Osteocyte (in vitro differentiated cells): ENCODE measurements at regions not wholly inside any gene's neighbourhood (a gene's known extent, or its start where the extent isn't known, plus 50 kb on each side); places are given as distances from the start of the nearest gene placed in this dataset.

Source experiments
- DNase-seq: peaks from one replicate; pipeline ENCODE4 v3.0.0; 2021; ENCODE audit warnings: mixed read lengths; ENCODE audit not compliant: unreplicated experiment; ENCODE audit errors: extremely low spot score
- H3K27ac Mint-ChIP-seq: one replicate; pipeline ENCODE4 v1.8.0; 2021; ENCODE audit warnings: mild to moderate bottlenecking, mixed read lengths; ENCODE audit not compliant: unreplicated experiment
- H3K27me3 Mint-ChIP-seq: one replicate; pipeline ENCODE4 v1.8.0; 2021; ENCODE audit warnings: mixed read lengths; ENCODE audit not compliant: unreplicated experiment
- H3K36me3 Mint-ChIP-seq: one replicate; pipeline ENCODE4 v1.8.0; 2021; ENCODE audit warnings: mixed read lengths; ENCODE audit not compliant: unreplicated experiment
- H3K4me1 Mint-ChIP-seq: one replicate; pipeline ENCODE4 v1.8.0; 2021; ENCODE audit warnings: mixed read lengths; ENCODE audit not compliant: unreplicated experiment
- H3K4me3 Mint-ChIP-seq: one replicate; pipeline ENCODE4 v1.8.0; 2021; ENCODE audit warnings: mild to moderate bottlenecking, moderate library complexity, mixed read lengths; ENCODE audit not compliant: unreplicated experiment
- H3K9me3 Mint-ChIP-seq: one replicate; pipeline ENCODE4 v1.8.0; 2021; ENCODE audit warnings: mixed read lengths; ENCODE audit not compliant: unreplicated experiment
- CTCF ChIP-seq: fragments of 200-600 bp; sonication (generic); IDR thresholded peaks from 2 replicates; pipeline ENCODE4 v1.5.0; 2021; ENCODE audit warnings: antibody characterized with exemption, mild to moderate bottlenecking, moderate library complexity

GRCh38 chr4:135166661-135167060, 965.1 kb upstream of the PABPC4L start:
- H3K27me3 Mint-ChIP-seq = no peaks in the 10 kb centered on the region

DNA sequence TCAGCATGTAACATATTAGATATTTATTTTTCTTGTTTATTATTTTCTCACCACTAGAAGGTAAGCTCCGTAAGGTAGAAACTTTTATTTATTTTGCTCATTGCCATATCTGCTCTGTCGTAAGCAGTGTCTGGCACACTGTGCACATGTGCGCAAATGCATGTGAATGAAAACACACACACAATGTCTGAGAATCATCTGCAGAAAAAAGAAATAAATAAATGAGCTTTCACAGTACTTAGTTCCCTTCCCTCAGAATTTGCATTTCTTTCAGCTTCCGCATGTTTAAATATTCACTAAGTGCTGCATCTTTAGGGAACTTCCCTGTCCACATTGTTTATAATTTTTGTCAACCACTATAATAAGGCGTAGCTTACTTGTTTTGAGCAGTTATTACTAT, 963.0 kb upstream of the PABPC4L start:
- no peak for DNase-seq
- no peak overlapping the region for H3K4me3 Mint-ChIP-seq
- H3K36me3 Mint-ChIP-seq = no peaks in the 10 kb centered on the region
- no peaks in the 10 kb centered on the region for H3K4me1 Mint-ChIP-seq
- TF ChIP-seq CTCF = no peak
- H3K27me3 Mint-ChIP-seq = no peaks in the 10 kb centered on the region
- H3K27ac Mint-ChIP-seq = no peak overlapping the region
- no peaks in the 10 kb centered on the region for H3K9me3 Mint-ChIP-seq

More at GRCh38 chr4:135166661-135167060, 965.1 kb upstream of the PABPC4L start:
- H3K9me3 Mint-ChIP-seq = no peaks in the 10 kb centered on the region
- no peak for TF ChIP-seq CTCF
- no peak overlapping the region for H3K27ac Mint-ChIP-seq
- no peaks in the 10 kb centered on the region for H3K36me3 Mint-ChIP-seq
- no peak overlapping the region for H3K4me3 Mint-ChIP-seq
- DNase-seq = no peak
- no peaks in the 10 kb centered on the region for H3K4me1 Mint-ChIP-seq

DNA sequence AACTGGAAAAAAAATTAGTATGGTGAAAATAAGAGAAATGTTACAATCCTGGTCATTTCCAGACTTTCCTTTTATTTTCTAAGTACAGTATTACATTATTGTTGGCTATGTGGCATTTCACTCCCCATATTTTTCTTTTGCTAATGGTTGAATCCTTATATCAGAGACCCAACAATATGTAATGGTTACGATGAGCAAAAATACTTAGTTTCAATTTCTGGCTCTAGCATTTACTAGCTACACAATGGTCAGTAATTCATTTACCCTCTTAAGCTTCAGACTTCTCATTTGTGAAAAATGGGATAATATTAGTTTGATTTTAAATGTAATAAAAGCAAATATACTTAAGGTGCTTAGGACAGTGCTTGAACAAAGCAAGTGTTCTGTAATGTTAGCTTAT, 942.9 kb upstream of the PABPC4L start:
- Mint-ChIP-seq H3K4me3 (no peak overlapping the region), H3K4me1 (peaks cover 3% of the 10 kb centered on the region), H3K9me3 (peaks cover 4% of the 10 kb centered on the region), H3K36me3 (no peaks in the 10 kb centered on the region), H3K27me3 (no peaks in the 10 kb centered on the region), H3K27ac (no peak overlapping the region)
- no peak for DNase-seq
- TF ChIP-seq CTCF = no peak

GRCh38 chr4:135124196-135124595, 922.6 kb upstream of the PABPC4L start:
- Mint-ChIP-seq H3K27me3 (no peaks in the 10 kb centered on the region), H3K27ac (peak overlapping the region; percentile 52)
- no peak for TF ChIP-seq CTCF

GRCh38 chr4:135123632-135124031, 922.0 kb upstream of the PABPC4L start:
- peaks cover 14% of the 10 kb centered on the region for H3K4me1 Mint-ChIP-seq
- H3K27me3 Mint-ChIP-seq = no peaks in the 10 kb centered on the region
- peak overlapping the region; percentile 52 for H3K27ac Mint-ChIP-seq
- H3K4me3 Mint-ChIP-seq = no peak overlapping the region
- no peak for TF ChIP-seq CTCF
- no peaks in the 10 kb centered on the region for H3K9me3 Mint-ChIP-seq
- H3K36me3 Mint-ChIP-seq = no peaks in the 10 kb centered on the region
- no peak for DNase-seq

More at GRCh38 chr4:135124196-135124595, 922.6 kb upstream of the PABPC4L start:
- DNase-seq = no peak
- no peak overlapping the region for H3K4me3 Mint-ChIP-seq
- no peaks in the 10 kb centered on the region for H3K9me3 Mint-ChIP-seq
- H3K36me3 Mint-ChIP-seq = no peaks in the 10 kb centered on the region
- H3K4me1 Mint-ChIP-seq = peaks cover 14% of the 10 kb centered on the region
